Neuronal stem cell (in vitro differentiated cells): ENCODE measurements at regions not wholly inside any gene's neighbourhood (a gene's known extent, or its start where the extent isn't known, plus 50 kb on each side); places are given as distances from the start of the nearest gene placed in this dataset.
A peak's percentile ranks its signal among the peaks of the same experiment; 100 is the strongest.

Experiments used
- DNase-seq: peaks from one replicate; pipeline ENCODE4 v3.0.0-alpha.2; 2013; ENCODE audit warnings: low spot score
- H2AFZ ChIP-seq: one replicate; pipeline ENCODE4 v1.6.1; 2013; ENCODE audit warnings: mild to moderate bottlenecking, low read length, inconsistent platforms
- H2AK5ac ChIP-seq: 2 replicates; pipeline ENCODE4 v1.6.1; 2013; ENCODE audit warnings: low read depth, mild to moderate bottlenecking, inconsistent platforms, low read length, moderate library complexity, mixed read lengths
- H2BK120ac ChIP-seq: 2 replicates; pipeline ENCODE4 v1.6.1; 2013; ENCODE audit warnings: low read depth, mild to moderate bottlenecking, inconsistent platforms, low read length, moderate library complexity, mixed read lengths
- H2BK12ac ChIP-seq: one replicate; pipeline ENCODE4 v1.6.1; 2013; ENCODE audit warnings: low read length, inconsistent platforms
- H2BK15ac ChIP-seq: 2 replicates; pipeline ENCODE4 v1.6.1; 2013; ENCODE audit warnings: mild to moderate bottlenecking, low read length, inconsistent platforms, mixed read lengths
- H2BK5ac ChIP-seq: one replicate; pipeline ENCODE4 v1.6.1; 2013; ENCODE audit warnings: inconsistent platforms, mild to moderate bottlenecking, low read length, moderate library complexity
- H3K14ac ChIP-seq: one replicate; pipeline ENCODE4 v1.6.1; 2013; ENCODE audit warnings: low read length, inconsistent platforms
- H3K18ac ChIP-seq: 2 replicates; pipeline ENCODE4 v1.6.1; 2013; ENCODE audit warnings: low read length, inconsistent platforms
- H3K23ac ChIP-seq: 2 replicates; pipeline ENCODE4 v1.6.1; 2013; ENCODE audit warnings: low read depth, mild to moderate bottlenecking, mixed read lengths, low read length, inconsistent platforms; ENCODE audit not compliant: poor library complexity
- H3K27ac ChIP-seq: replicated peaks from 3 replicates; pipeline ENCODE4 v1.5.1; 2013; ENCODE audit warnings: low read length, inconsistent platforms
- H3K27me3 ChIP-seq, 3 experiments: 2 replicates each; pipeline ENCODE4 v1.6.1; 2013; ENCODE audit warnings: low read length in 3 of 3, mild to moderate bottlenecking in 2 of 3, inconsistent platforms in 1 of 3, low read depth in 1 of 3, mixed read lengths in 1 of 3, moderate library complexity in 1 of 3; ENCODE audit not compliant: control insufficient read depth in 3 of 3, insufficient read depth in 3 of 3
- H3K36me3 ChIP-seq, 2 donors: replicated peaks in 1 of 2; 2 replicates each; pipeline ENCODE4 v1.6.1; 2013; ENCODE audit warnings: low read length in 2 of 2; ENCODE audit not compliant: control insufficient read depth in 2 of 2, insufficient read depth in 2 of 2
- H3K4ac ChIP-seq: 2 replicates; pipeline ENCODE4 v1.6.1; 2013; ENCODE audit warnings: inconsistent platforms, mild to moderate bottlenecking, low read length, moderate library complexity
- H3K4me1 ChIP-seq, 2 donors: 1 replicate in 1 of 2; 2 replicates in 1 of 2; pipeline ENCODE4 v1.6.1; 2013; ENCODE audit warnings: low read length in 2 of 2, low read depth in 1 of 2; ENCODE audit not compliant: control insufficient read depth in 2 of 2, insufficient read depth in 1 of 2
- H3K4me2 ChIP-seq: one replicate; pipeline ENCODE4 v1.6.1; 2013; ENCODE audit warnings: mild to moderate bottlenecking, low read length, inconsistent platforms; ENCODE audit not compliant: insufficient read depth, poor library complexity, severe bottlenecking
- H3K4me3 ChIP-seq, 2 donors: 2 replicates each; pipeline ENCODE4 v1.5.1; 2013; ENCODE audit warnings: low read length in 2 of 2, mild to moderate bottlenecking in 2 of 2, inconsistent platforms in 1 of 2, moderate library complexity in 1 of 2
- H3K79me1 ChIP-seq: one replicate; pipeline ENCODE4 v1.6.1; 2013; ENCODE audit warnings: low read depth, mild to moderate bottlenecking, inconsistent platforms, low read length, moderate library complexity
- H3K9ac ChIP-seq: one replicate; pipeline ENCODE4 v1.6.1; 2013; ENCODE audit warnings: mild to moderate bottlenecking, low read depth, low read length, inconsistent platforms; ENCODE audit not compliant: poor library complexity
- H3K9me3 ChIP-seq, 2 donors: replicated peaks in 1 of 2; 2 replicates each; pipeline versions ENCODE3 to v1.6.1; 2013; ENCODE audit warnings: low read length in 2 of 2, mild to moderate bottlenecking in 2 of 2, inconsistent platforms in 1 of 2, low read depth in 1 of 2, mixed read lengths in 1 of 2, moderate library complexity in 1 of 2; ENCODE audit not compliant: control insufficient read depth in 2 of 2, insufficient read depth in 1 of 2
- H4K8ac ChIP-seq: one replicate; pipeline ENCODE4 v1.6.1; 2013; ENCODE audit warnings: low read depth, mild to moderate bottlenecking, inconsistent platforms, low read length, moderate library complexity
- H4K91ac ChIP-seq: one replicate; pipeline ENCODE4 v1.6.1; 2013; ENCODE audit warnings: low read length, low read depth, mild to moderate bottlenecking, inconsistent platforms; ENCODE audit not compliant: poor library complexity
- WGBS, 2 donors: extraction: QIAGEN DNeasy Blood & Tissue Kit; methylation state at CpG; one replicate each; pipeline ENCODE4 v1.1.7; 2013; ENCODE audit warnings: missing lambda C conversion rate in 2 of 2, mixed read lengths in 1 of 2; ENCODE audit not compliant: insufficient read length in 2 of 2, insufficient replicate concordance in 1 of 2; ENCODE audit errors: extremely low coverage in 2 of 2; 5-methylcytosine and 5-hydroxymethylcytosine counted together

- Histone ChIP-seq H3K36me3 (no peaks in the 10 kb centered on the region), H2BK5ac (no peak overlapping the region), H2BK15ac (no peak overlapping the region), H3K27ac (no peak overlapping the region), H3K4ac (no peak overlapping the region), H3K23ac (no peak overlapping the region), H3K4me3 (no peak overlapping the region), H3K9me3 (peaks cover 0 to 2% of the 10 kb centered on the region in 2 donors), H4K8ac (no peak overlapping the region), H3K79me1 (no peaks in the 10 kb centered on the region), H3K4me1 (no peaks in the 10 kb centered on the region), H2AFZ (no peak overlapping the region), H2AK5ac (no peak overlapping the region), H3K27me3 (peaks cover 0 to 5% (median 0%) of the 10 kb centered on the region in 3 experiments), H2BK120ac (no peak overlapping the region), H3K14ac (no peak overlapping the region), H3K4me2 (no peak overlapping the region), H3K18ac (peak overlapping the region; percentile 2), H3K9ac (no peak overlapping the region), H4K91ac (no peak overlapping the region), H2BK12ac (no peak overlapping the region)
- no CpG with 5 or more reads among the region's 2 CpGs for WGBS, 2 donors
- DNase-seq: no peak
These were observed 216.1 kb downstream of the SLC38A4 start for GRCh38 chr12:46609674-46610073.

- Histone ChIP-seq H3K4ac (no peak overlapping the region), H3K9ac (no peak overlapping the region), H3K9me3 (peaks cover 0 to 2% of the 10 kb centered on the region in 2 donors), H3K79me1 (no peaks in the 10 kb centered on the region), H2AK5ac (no peak overlapping the region), H2BK12ac (no peak overlapping the region), H2BK15ac (no peak overlapping the region), H3K18ac (no peak overlapping the region), H3K14ac (no peak overlapping the region), H2BK120ac (no peak overlapping the region), H2AFZ (no peak overlapping the region), H3K27me3 (peaks cover 0 to 5% (median 0%) of the 10 kb centered on the region in 3 experiments), H3K23ac (no peak overlapping the region), H2BK5ac (no peak overlapping the region), H3K4me2 (no peak overlapping the region), H4K91ac (no peak overlapping the region), H3K36me3 (no peaks in the 10 kb centered on the region), H3K4me3 (no peak overlapping the region), H3K27ac (no peak overlapping the region), H3K4me1 (no peaks in the 10 kb centered on the region), H4K8ac (no peak overlapping the region)
- no CpG with 5 or more reads among the region's 1 CpG for WGBS, 2 donors
- no peak for DNase-seq
These were observed 216.5 kb downstream of the SLC38A4 start for GRCh38 chr12:46609273-46609623.

- Histone ChIP-seq H3K36me3 (no peaks in the 10 kb centered on the region), H3K14ac (no peak overlapping the region), H4K8ac (no peak overlapping the region), H2AK5ac (no peak overlapping the region), H2BK5ac (no peak overlapping the region), H2BK15ac (no peak overlapping the region), H3K4me3 (no peak overlapping the region), H2BK12ac (no peak overlapping the region), H3K18ac (no peak overlapping the region), H3K4me2 (no peak overlapping the region), H3K79me1 (no peaks in the 10 kb centered on the region), H3K4ac (no peak overlapping the region), H2BK120ac (no peak overlapping the region), H3K9me3 (peaks cover 0 to 2% of the 10 kb centered on the region in 2 donors), H3K27me3 (peaks cover 0 to 5% (median 0%) of the 10 kb centered on the region in 3 experiments), H4K91ac (no peak overlapping the region), H3K9ac (no peak overlapping the region), H3K27ac (no peak overlapping the region), H3K4me1 (no peaks in the 10 kb centered on the region), H3K23ac (no peak overlapping the region), H2AFZ (no peak overlapping the region)
- WGBS, 2 donors: no CpG with 5 or more reads among the region's 1 CpG
- DNase-seq: no peak
These were observed 217.1 kb downstream of the SLC38A4 start for GRCh38 chr12:46608431-46609272.

- Histone ChIP-seq H3K4me1 (no peaks in the 10 kb centered on the region), H3K36me3 (no peaks in the 10 kb centered on the region), H3K27ac (no peak overlapping the region), H3K4me2 (no peak overlapping the region), H3K4ac (no peak overlapping the region), H3K23ac (no peak overlapping the region), H2AK5ac (no peak overlapping the region), H2BK15ac (no peak overlapping the region), H3K9me3 (peaks cover 0 to 4% of the 10 kb centered on the region in 2 donors), H2BK12ac (no peak overlapping the region), H3K4me3 (no peak overlapping the region), H4K8ac (no peak overlapping the region), H4K91ac (no peak overlapping the region), H3K14ac (no peak overlapping the region), H3K18ac (no peak overlapping the region), H3K27me3 (no peaks in the 10 kb centered on the region), H3K79me1 (no peaks in the 10 kb centered on the region), H2BK5ac (no peak overlapping the region), H2AFZ (no peak overlapping the region), H2BK120ac (no peak overlapping the region), H3K9ac (no peak overlapping the region)
- WGBS, 2 donors: no CpG with 5 or more reads among the region's 4 CpGs
- no peak for DNase-seq
These were observed 221.1 kb downstream of the SLC38A4 start for GRCh38 chr12:46604684-46605083.
